K562 (cell line): ENCODE measurements at regions not wholly inside any gene's neighbourhood (a gene's known extent, or its start where the extent isn't known, plus 50 kb on each side); places are given as distances from the start of the nearest gene placed in this dataset.

Experiments
- ADNP ChIP-seq: fragments of 200-800 bp; sonication (Bioruptor generic); IDR thresholded peaks from 2 replicates; pipeline ENCODE4 v1.6.1; 2016; ENCODE audit warnings: missing genetic modification characterization, missing compliant biosample characterization
- CAMTA2 ChIP-seq: fragments of 250-450 bp; sonication (Bioruptor Pico); conservative IDR thresholded peaks from 2 replicates; pipeline ENCODE4 v1.5.1; 2022
- KAT8 ChIP-seq: fragments of 450-650 bp; IDR thresholded peaks from 2 replicates; pipeline ENCODE4 v1.6.1; 2016; ENCODE audit warnings: low read depth, mild to moderate bottlenecking
- RNF2 ChIP-seq: sonication (generic); IDR thresholded peaks from 2 replicates; pipeline ENCODE4 v1.6.1; 2016
- TCF3 ChIP-seq: sonication (generic); formaldehyde crosslinking; IDR thresholded peaks from 2 replicates; pipeline ENCODE4 v1.4.0; 2020; ENCODE audit warnings: mild to moderate bottlenecking, missing genetic modification reagents
- XRCC5 ChIP-seq: fragments of 200-400 bp; formaldehyde crosslinking; IDR thresholded peaks from 2 replicates; pipeline ENCODE4 v1.6.1; 2017; ENCODE audit warnings: low read depth, mild to moderate bottlenecking, low read length
- ZNF764 ChIP-seq: fragments of 250-450 bp; sonication (Bioruptor Pico); IDR thresholded peaks from 2 replicates; pipeline ENCODE4 v1.4.0; 2020; ENCODE audit warnings: low read depth, mild to moderate bottlenecking, moderate library complexity
- TF ChIP-seq, protein P1 (sequence below): sonication (generic); formaldehyde crosslinking; IDR thresholded peaks from 2 replicates; pipeline ENCODE4 v1.8.0; 2022; ENCODE audit warnings: mild to moderate bottlenecking, missing genetic modification reagents, borderline replicate concordance
- TF ChIP-seq, protein P2 (sequence below): fragments of 150-350 bp; conservative IDR thresholded peaks from 2 replicates; pipeline ENCODE4 v1.6.1; 2014; ENCODE audit warnings: low read length
- TF ChIP-seq, protein P3 (sequence below): sonication (generic); formaldehyde crosslinking; IDR thresholded peaks from 2 replicates; pipeline ENCODE4 v1.8.0; 2023; ENCODE audit warnings: mild to moderate bottlenecking, missing genetic modification reagents
- TF ChIP-seq, protein P4 (sequence below): sonication (generic); formaldehyde crosslinking; IDR thresholded peaks from 2 replicates; pipeline ENCODE4 v1.9.0; 2022; ENCODE audit warnings: mild to moderate bottlenecking, missing genetic modification reagents

DNA sequence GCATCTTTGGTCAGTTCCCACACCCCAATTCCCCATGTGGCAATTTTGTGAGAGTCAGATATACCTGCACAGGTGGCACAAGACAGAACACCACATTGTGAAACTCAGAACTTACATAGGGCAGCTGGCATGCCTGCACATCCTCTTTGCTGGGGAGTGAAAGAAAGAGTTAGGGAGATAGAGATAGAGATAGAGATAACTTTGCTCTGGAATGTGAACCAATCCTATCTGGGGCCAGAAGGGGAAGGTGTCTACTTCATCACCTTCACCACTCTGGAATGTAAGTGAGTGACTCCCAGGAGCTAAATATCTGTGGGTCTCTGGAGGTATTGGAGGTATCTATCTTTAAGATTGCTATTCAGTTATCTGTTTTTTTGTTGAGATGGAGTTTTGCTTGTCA lies 289.2 kb downstream of the OGFRL1 start (continued):
- TF ChIP-seq, protein P1, sequence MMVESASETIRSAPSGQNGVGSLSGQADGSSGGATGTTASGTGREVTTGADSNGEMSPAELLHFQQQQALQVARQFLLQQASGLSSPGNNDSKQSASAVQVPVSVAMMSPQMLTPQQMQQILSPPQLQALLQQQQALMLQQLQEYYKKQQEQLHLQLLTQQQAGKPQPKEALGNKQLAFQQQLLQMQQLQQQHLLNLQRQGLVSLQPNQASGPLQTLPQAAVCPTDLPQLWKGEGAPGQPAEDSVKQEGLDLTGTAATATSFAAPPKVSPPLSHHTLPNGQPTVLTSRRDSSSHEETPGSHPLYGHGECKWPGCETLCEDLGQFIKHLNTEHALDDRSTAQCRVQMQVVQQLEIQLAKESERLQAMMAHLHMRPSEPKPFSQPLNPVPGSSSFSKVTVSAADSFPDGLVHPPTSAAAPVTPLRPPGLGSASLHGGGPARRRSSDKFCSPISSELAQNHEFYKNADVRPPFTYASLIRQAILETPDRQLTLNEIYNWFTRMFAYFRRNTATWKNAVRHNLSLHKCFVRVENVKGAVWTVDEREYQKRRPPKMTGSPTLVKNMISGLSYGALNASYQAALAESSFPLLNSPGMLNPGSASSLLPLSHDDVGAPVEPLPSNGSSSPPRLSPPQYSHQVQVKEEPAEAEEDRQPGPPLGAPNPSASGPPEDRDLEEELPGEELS (CRISPR knock-in tag) = no peak
- TF ChIP-seq, protein P2, sequence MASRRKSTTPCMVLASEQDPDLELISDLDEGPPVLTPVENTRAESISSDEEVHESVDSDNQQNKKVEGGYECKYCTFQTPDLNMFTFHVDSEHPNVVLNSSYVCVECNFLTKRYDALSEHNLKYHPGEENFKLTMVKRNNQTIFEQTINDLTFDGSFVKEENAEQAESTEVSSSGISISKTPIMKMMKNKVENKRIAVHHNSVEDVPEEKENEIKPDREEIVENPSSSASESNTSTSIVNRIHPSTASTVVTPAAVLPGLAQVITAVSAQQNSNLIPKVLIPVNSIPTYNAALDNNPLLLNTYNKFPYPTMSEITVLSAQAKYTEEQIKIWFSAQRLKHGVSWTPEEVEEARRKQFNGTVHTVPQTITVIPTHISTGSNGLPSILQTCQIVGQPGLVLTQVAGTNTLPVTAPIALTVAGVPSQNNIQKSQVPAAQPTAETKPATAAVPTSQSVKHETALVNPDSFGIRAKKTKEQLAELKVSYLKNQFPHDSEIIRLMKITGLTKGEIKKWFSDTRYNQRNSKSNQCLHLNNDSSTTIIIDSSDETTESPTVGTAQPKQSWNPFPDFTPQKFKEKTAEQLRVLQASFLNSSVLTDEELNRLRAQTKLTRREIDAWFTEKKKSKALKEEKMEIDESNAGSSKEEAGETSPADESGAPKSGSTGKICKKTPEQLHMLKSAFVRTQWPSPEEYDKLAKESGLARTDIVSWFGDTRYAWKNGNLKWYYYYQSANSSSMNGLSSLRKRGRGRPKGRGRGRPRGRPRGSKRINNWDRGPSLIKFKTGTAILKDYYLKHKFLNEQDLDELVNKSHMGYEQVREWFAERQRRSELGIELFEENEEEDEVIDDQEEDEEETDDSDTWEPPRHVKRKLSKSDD = no peak
- no peak for TF ChIP-seq RNF2
- TF ChIP-seq ZNF764 (CRISPR knock-in tag) = no peak
- TF ChIP-seq KAT8 = no peak
- TF ChIP-seq, protein P3, sequence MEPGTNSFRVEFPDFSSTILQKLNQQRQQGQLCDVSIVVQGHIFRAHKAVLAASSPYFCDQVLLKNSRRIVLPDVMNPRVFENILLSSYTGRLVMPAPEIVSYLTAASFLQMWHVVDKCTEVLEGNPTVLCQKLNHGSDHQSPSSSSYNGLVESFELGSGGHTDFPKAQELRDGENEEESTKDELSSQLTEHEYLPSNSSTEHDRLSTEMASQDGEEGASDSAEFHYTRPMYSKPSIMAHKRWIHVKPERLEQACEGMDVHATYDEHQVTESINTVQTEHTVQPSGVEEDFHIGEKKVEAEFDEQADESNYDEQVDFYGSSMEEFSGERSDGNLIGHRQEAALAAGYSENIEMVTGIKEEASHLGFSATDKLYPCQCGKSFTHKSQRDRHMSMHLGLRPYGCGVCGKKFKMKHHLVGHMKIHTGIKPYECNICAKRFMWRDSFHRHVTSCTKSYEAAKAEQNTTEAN = no peak
- no peak for TF ChIP-seq XRCC5
- no peak for TF ChIP-seq TCF3 (CRISPR knock-in tag)
- TF ChIP-seq CAMTA2 = no peak
- no peak for TF ChIP-seq ADNP (tag)
- TF ChIP-seq, protein P4, sequence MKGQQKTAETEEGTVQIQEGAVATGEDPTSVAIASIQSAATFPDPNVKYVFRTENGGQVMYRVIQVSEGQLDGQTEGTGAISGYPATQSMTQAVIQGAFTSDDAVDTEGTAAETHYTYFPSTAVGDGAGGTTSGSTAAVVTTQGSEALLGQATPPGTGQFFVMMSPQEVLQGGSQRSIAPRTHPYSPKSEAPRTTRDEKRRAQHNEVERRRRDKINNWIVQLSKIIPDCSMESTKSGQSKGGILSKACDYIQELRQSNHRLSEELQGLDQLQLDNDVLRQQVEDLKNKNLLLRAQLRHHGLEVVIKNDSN (CRISPR knock-in tag) = no peak
